DMS53 (cell line): ENCODE measurements at regions not wholly inside any gene's neighbourhood (a gene's known extent, or its start where the extent isn't known, plus 50 kb on each side); places are given as distances from the start of the nearest gene placed in this dataset.

Experiments used
- DNase-seq: peaks from one replicate; lab custom pipeline; 2025; lab: John Stamatoyannopoulos, UW

DNA sequence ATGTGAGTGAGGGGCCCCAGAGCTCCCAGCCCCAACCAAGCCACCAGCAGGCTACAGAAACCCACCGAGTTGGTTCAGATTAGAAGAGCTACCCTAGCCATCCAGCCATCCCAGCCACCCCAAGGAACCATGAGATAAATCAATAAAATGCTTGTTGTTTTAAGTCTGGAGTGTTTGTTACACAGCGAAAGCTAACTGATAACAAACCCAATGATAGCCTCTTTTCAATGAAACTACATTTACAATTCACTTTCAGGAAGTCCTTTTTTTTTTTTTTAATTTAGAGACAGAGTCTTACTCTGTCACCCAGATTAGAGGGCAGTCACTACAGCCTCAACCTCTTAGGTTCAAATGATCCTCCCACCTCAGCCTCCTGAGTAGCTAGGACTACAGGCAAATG lies 215.0 kb upstream of the ZFHX3 start:
- no peak for DNase-seq

DNA sequence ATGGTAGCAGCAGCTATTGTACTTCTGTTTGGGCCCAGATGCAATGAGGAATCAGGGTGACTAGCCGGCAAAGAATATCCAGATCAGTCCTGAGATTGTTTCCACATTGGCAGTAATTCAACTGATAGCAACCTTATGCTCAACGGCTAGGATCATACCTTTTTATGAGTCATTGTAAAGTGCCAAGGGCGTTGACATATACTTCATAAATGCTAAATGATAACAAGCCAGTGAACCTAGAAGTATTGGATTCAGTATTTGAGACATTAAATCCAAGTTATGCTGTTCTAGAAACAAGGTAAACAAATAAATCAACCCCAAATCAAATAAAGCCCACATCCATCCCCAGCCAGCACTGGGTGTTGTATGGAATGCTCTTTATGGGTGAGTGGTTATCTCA lies 207.1 kb upstream of the ZFHX3 start:
- no peak for DNase-seq

DNA sequence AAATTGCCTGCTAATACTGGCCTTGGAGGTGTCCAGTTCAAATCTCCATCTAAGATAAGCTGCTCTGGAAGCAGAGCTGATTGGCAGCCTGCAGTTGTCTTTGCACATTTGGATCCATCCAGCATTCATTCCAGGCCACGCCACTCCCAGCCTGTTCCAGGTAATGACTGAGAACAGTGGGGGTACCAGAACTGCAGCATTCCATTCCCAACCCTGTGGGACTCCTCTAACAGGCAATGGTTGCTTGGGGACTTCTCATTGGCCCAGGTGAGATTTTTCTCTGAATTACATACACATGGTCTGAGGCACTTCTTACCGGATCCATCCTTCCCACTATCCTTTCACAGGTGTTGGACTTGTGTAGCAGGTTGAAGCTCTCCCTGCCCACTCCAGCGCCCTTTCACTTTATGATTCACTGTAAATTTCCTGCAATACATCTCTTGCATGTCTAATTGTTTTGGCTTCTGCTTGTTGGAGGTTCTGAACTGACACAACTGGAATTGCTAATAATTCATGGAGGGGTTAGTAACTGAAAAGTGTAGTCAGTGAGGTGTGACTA lies 206.1 kb upstream of the ZFHX3 start:
- DNase-seq, result no peak

DNA sequence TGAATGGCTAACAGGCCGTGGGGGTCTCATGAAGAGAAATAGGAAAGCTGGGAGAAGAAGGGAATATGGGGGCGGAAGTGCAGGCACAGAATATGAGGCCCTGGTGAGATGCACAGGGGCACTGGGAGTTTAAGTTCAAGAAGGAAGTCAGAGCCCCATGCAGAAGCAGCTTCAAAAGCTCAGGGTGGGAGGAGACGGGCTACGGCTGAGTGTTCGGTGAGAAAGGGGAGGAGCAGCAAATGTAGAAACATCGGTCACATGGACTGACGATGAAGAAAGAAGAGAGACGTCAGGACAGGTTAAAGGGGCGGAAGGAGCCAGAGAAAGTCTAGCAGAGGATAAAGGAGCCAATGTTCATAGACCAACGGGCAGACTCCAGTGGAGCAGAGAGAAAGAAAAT lies 204.5 kb upstream of the ZFHX3 start:
- DNase-seq, result no peak

DNA sequence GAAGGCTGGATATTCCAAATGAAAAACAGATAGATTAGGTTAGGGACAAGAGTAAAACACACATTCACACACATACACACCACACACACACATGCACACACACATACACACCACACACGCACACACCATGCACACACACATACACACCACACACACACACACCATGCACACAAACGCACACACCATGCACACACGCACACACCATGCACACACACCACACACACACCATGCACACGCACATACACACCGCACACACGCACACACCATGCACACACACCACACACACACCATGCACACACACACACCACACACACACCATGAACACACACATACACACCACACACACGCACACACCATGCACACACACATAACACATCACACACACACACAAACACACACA lies 203.7 kb upstream of the ZFHX3 start:
- DNase-seq, result no peak

DNA sequence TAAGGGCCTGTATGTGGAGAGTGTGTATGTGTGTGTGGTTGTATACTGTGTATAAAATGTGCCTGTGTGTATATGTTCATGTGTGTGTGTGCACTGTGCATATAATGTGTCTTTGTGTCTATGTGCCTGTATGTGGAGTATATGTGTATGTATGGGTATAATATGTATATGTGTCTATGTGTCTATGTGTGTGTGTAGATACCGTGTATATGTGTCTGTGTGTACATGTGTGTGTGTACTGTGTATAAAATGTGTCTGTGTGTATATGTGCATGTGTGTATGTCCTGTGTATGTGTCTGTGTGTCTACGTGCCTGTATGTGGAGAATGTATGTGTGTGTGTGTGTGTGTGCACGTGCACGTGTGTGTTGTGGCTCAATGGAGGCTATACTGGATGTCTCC lies 200.4 kb upstream of the ZFHX3 start:
- DNase-seq, result no peak

DNA sequence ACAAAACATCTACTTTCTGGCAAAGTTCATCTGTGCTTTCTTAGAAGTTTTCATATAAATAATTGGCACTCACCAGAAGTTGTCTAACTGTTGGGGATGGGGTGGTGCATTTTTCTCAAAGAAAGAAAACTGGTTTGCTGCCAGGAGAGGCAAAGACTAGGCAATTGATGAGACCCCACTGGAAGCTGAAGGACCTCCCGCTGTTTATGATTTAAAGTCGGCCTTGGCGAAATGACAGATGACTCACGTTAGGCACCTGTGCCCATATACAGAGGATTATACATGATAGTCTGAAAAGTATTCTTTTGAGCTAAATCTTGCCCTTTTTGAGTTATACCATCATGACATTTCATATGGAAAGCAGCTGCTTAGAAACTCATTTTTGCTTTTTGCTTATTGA lies 193.0 kb upstream of the ZFHX3 start:
- no peak for DNase-seq

DNA sequence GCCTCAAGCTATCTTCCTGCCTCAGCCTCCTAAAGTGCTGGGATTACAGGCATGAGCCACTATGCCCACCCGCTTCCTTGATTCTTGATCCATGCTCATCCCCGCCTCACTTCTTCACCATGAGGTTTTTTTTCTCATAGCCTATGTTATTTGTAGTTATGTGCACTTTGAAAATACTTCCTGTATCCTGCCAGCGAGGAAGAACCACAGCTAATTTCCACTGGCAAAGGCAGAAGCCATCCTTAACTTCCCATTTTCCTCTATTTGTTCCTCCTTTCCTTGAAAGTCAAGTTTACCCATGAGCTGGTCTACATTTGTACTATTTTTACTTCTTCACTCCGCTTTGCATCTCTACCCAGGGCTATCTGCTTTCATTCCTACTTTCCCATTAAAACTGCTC lies 189.7 kb upstream of the ZFHX3 start:
- no peak for DNase-seq

DNA sequence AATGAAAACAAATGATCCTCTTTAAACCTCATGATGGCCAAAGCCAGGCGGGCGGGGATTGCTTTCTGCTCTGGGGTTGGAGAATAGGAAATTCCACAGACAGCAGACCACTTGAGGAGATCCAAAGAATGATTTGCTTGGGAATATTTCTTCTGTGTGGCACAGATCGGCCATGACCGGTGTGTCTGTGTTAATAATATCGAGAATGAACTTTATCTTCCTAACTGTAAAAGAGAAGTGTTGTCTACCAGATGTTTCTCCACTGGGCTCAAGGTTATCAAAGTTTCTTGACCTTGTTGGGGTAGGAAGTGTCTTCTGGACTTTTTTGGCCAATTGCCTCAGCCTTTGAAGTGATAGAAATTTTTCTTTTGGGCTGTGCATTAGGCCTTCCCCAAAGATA lies 186.6 kb upstream of the ZFHX3 start:
- DNase-seq, result no peak

DNA sequence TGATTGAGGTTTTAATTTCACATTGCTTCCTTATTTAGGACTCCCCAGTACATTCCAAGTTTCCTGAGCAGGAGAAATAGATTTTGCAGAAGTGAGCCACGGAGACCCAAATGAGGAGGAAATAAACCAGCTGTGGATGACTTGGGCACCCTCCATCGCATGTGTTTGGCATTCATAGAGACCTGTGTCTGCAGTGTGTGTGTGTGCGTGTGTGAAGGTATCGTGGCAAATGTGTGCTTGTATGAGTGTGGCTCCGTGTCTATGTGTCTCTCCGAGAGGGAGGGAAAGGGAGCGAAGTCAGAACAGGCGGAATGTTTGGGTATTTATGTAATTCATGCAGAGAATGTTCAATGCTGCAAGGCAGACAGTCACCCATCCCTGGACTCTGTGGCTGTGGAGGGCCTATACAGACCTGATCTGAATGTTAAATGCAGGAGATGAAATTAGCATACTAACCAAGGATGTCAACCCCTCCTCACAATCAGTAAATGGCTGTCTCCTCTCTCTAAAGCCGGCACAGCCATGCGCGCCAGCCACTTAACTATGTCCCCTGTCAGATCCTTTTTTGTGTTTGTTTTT lies 186.0 kb upstream of the ZFHX3 start:
- DNase-seq, result no peak

DNA sequence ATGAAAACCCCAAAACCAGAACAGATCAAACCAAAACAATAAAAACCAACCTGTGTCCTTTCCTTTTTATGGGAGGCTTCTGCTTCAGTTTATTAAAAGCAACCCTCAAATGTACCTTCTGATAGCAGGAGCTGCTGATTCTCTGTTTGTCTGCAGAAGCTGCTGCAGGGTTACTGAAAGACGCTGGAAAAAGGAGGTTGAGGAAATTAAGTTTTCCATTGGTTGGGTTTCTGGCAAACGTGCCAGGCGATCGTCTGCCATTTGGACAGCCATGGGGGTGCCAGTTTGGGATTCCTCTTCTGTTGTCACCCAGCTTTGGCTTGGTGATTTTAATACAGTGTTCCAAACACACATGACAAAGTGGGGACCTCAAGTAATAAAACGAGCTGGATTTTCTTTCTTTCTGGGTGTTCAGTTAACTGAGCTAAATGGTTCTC lies 185.4 kb upstream of the ZFHX3 start:
- DNase-seq, result no peak

DNA sequence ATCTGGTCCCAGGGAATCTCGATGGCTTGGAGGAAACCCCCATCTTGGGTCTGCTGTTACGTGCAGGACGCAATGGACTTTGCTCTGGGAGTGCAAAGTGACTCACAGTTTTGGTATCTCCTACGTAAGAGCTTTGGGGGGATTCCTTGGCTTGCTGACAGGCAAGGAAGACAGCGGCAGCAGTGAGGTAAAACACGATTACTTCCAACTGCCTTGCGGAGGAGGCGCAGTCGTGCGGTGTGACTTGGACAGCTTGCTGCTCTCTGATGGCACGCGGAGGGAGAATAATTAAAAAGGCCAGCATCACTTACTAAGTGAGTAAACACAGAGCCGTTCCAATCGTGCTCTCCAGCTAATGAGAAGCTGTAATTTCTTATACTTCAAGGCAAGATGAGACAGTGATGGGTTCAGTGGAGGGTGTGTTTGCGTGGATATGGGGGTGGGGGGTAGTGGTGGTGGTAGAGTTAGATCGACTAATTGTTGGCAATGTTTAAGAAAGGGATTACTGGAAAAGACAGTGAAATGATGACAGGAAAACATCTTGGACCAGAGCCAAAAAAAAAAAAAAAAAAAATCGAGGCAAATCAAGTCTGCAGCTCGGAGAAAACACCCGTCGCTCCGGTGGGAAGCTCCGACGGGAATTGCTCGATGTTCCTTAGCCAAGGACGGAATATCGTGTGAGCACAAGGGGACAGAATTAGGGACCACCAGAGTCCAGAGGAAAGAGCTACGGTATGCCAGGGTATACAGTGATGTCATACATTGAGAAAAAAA lies 184.8 kb upstream of the ZFHX3 start:
- DNase-seq, result peak; percentile 74

DNA sequence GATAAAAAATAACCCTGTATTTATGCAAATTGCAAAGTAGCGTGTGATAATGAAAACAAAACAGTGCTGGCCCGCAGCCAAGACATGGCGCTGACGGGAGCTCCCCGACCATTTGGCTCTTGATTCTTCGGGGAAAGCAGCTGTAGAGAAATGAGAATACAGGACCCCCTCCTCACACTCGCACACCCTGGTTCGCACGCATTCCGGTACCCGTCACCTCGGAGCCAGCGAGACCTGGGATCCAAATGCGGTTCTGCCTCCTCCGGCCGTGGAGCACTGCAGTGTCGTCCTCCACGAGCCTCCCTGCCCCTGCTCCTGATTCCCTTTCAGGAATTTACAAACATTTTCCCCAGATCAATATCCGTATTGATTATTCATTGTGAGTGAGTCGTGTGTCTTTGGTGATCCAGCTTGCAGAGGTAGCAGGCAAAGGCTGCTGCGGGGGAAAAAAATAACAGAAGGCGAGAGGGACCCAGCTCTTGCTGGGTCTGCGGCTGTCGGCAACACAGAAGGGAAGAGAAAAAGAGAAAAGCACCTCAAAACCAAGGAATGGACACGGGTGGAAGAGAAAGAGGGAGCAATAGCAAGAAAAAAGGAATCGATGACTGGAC lies 184.1 kb upstream of the ZFHX3 start:
- DNase-seq, result peak; percentile 23

DNA sequence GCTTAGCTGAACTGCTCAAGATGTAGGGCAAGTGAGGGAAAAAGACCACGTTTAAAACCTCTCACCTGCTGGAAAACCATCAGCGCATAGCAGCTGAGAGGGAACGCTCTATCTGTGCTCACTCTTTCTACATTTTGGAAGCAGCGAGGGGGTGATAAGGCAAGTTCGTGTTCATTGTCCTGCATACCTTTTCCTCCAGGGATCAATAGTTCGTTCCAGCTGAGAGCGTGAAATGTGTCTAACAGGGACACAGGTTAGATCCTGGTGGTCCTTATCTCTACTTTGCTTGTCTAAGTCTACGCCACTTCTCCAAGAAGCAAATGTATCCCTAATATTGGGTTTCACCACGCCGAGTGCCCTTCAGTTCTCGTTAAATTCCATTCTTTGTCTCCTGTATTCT lies 183.5 kb upstream of the ZFHX3 start:
- no peak for DNase-seq

DNA sequence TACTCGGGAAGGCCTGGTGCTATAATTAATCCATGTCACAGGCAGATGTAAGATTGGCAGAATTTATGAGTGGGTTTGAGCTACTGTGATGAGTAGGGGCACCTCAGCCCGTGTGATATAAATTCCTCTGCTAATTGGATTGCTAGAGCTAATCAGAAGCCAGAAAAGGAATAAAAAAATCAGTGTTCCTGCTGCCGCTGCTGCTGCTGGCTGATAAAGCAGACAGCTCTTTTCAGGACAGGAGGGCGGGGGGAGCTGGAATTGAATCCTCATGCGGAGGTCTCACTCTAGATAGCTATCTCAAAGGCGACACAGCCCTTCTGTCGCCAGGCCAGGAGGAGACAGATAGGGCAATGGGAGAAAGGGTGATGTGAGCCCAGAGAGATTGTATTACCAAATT lies 182.7 kb upstream of the ZFHX3 start:
- DNase-seq, result no peak

DNA sequence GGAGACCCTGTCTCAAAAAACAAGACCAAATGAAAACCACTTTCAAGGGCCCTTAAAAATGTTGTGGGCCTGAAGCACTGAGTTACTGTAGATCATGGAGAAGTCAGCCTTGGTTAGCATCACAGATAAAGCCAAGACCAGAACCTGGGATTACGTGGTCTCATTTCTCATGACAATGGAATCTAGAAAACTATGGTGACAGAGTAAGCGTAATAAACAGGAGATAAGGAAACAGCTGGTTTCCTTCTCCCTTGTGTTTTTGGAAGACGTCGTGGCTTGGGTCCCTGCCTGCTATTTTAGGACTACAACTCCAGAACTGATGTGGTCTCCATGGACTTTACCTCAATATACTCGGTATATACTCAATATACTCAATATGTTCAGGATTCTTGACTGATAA lies 180.7 kb upstream of the ZFHX3 start:
- no peak for DNase-seq

DNA sequence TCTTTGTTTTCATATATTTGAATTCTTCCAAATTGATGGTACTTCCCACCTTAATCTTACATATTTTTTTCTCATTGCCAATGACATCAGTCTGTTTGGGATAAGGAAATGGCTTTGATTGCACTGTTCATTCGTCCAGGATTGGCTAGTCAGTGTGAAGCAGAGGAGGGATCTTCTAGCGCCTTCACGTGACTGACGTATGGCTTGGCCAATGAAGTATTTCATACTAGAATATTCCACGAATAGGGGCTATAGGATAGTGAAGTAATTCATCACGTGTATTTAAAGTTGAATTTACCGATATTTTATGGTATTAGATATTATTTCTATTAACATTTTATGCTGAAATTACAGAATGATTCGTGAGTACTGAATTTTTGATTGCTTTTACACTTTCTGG lies 178.7 kb upstream of the ZFHX3 start:
- DNase-seq, result no peak

DNA sequence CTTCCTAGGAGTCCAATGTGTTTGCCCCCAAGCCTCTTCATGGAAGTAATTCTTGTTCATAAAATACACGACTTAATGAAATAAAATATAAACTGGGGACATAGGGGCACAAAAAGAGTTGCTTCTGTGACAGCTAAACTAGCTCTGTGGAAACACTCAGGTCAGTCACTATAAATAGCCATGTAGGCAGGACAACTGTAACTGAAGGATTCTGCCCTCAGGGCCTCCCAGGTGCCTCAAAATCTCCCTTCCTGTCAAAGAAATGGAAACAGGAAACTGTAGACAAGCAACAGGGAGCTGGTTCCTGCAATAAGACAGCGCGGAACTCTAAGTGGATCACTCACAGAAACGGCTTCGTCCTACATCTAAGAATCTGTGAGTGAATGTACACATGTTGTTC lies 178.1 kb upstream of the ZFHX3 start:
- DNase-seq, result no peak

DNA sequence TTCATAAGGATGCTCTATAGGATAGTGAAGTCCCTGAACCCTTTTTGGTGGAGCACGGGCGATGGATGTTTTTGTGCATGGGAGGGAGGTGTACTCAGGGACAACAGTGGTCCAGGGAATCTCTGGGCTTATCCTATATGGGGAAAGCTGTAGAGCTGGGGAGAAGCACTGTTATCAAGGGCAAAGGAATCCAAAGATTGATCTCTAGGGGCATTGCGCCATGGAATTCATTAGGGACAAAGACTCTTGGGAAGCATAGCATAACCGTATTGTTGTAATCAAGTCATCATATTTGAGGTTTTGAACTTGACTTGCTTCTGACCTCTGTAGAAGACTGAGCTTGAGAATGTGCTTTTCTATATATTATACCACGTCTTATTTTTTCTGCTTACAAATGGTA lies 172.9 kb upstream of the ZFHX3 start:
- DNase-seq, result no peak

DNA sequence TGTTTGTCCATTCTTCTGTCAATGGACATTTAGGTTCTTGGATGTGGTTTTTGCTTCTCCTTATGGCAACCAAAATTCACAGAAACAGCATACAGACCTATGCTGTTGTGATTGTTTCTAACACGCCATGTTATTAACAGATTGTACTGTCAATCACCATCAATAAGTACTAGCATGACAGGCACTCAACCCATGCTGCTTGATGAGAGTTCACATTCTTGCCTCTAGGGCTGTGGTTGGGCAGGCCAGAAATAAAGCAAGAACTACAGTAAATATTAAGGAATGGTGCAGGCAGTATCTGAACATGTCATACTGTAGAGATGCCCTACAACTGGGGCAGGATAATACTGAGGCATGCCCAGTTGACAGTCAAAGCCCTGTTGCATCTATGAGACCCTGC lies 171.2 kb upstream of the ZFHX3 start:
- DNase-seq, result peak; percentile 6

DNA sequence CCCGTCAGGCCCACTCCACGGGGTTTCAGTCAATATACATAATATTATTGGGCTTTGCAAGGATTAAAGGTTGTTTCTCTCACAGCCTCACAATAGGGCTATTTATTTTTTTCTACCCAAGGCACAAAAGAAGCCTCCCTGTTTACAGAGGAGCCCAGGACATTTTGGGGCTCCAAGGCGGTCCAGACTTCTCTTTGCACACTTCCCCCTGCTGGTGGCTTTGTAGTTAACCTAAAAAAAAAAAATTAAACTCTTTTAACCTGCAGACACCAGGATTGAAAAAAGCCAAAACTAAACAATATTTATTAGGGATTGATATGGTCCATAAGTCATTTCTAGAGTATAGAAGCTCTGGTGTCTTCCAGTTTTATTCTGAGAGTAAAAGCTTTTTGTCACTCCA lies 169.7 kb upstream of the ZFHX3 start:
- peak; percentile 71 for DNase-seq

DNA sequence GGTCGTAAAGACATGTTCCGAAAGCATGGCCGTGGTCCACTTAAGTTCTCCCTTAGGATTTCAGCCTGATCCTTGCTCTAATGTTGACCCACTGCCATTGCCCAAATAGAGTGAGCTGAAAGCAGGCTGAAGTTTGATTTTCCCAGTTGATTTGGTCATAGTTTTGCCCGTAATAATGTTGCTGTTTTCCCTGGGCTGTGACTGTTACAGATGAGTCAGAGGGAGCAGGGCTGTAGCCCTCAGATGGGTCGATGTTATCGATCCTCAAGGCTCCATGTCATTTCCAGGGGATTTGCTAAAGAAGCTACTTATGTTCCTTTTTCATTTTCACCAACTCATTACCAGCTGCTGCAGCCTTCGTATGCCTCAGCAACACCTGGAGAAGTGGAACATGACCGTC lies 169.0 kb upstream of the ZFHX3 start:
- DNase-seq, result peak; percentile 56

DNA sequence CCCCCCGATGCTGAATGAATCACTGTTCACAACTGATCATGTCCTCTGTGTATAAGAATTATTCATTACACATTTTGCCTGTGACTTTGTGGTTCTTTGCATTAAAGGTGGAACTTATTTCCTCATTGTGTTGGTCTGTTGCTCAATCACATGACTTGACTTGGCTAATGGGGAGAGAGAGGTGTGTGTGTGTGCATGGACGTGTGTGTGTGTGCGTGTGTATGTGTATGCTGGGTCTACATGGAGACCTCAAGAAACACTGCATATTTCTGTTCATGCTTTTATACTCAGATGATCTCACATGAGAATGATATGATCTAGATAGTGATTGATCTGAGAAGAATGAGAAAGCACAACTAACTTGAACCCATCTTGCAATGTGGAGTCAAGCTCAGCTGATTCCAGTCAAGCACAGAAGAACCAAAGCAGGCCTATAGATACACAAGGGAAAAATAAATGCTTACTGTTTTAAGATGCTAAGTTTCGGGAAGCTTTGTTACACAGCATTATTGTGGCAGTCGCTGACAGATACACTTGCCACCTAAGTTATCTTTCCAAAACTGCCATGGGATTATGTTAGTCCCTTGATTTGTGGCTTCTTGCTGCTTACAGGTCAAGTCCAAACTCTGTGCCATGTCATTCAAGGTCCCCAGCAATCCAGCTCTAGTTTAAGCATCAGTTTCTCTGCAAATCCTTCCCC lies 167.9 kb upstream of the ZFHX3 start:
- DNase-seq, result no peak
